AG09319 (cell line): ENCODE measurements at regions not wholly inside any gene's neighbourhood (a gene's known extent, or its start where the extent isn't known, plus 50 kb on each side); places are given as distances from the start of the nearest gene placed in this dataset.
"Not testable (repeated sequence)": the region's sequence is repeated elsewhere in the genome, so short reads cannot be mapped to it uniquely, and the experiment has no call there.

Source experiments
- DNase-seq: peaks from one replicate; pipeline ENCODE4 v3.0.0-alpha.2; 2010; ENCODE audit warnings: low read depth; ENCODE audit errors: extremely low read depth
- CTCF ChIP-seq: IDR thresholded peaks from 2 replicates; pipeline ENCODE4 v1.5.1; 2011; ENCODE audit warnings: low read depth, mild to moderate bottlenecking, inconsistent platforms, low read length, moderate library complexity

GRCh38 chr15:26200427-26200826, 337.3 kb upstream of the ATP10A start:
- TF ChIP-seq CTCF = no peak
- DNase-seq = no peak

- TF ChIP-seq CTCF = no peak
Observed at GRCh38 chr15:26197719-26198118, 334.6 kb upstream of the ATP10A start.

GRCh38 chr15:26197060-26197459, 333.9 kb upstream of the ATP10A start:
- no peak for TF ChIP-seq CTCF
- no peak for DNase-seq

More at GRCh38 chr15:26197719-26198118, 334.6 kb upstream of the ATP10A start:
- no peak for DNase-seq

GRCh38 chr15:26191193-26191592, 328.1 kb upstream of the ATP10A start:
- TF ChIP-seq CTCF = no peak
- no peak for DNase-seq

GRCh38 chr15:26186138-26186537, 323.0 kb upstream of the ATP10A start:
- DNase-seq = not testable (repeated sequence)

GRCh38 chr15:26182441-26182840, 319.3 kb upstream of the ATP10A start:
- no peak for DNase-seq
- no peak for TF ChIP-seq CTCF

GRCh38 chr15:26179906-26180305, 316.8 kb upstream of the ATP10A start:
- no peak for DNase-seq
- no peak for TF ChIP-seq CTCF

- no peak for TF ChIP-seq CTCF
- DNase-seq = no peak
Observed at GRCh38 chr15:26178640-26179220, 315.6 kb upstream of the ATP10A start.
